Memory B cell (primary cell): ENCODE measurements at regions not wholly inside any gene's neighbourhood (a gene's known extent, or its start where the extent isn't known, plus 50 kb on each side); places are given as distances from the start of the nearest gene placed in this dataset.

Experiments
- ATAC-seq: fragments of 150-1000 bp; cut with Tn5 transposase; 2 replicates; pipeline ENCODE4 v1.10.0; 2021; ENCODE audit warnings: low read depth, mild to moderate bottlenecking, moderate library complexity
- DNase-seq, 2 donors: peaks; one replicate each; pipeline ENCODE4 v3.0.0; 2022; ENCODE audit warnings: low spot score in 2 of 2
- H3K27ac Mint-ChIP-seq: one replicate; pipeline ENCODE4 v1.8.0; 2022; ENCODE audit warnings: mild to moderate bottlenecking, moderate library complexity, mixed read lengths
- H3K27me3 Mint-ChIP-seq: one replicate; pipeline ENCODE4 v1.8.0; 2022; ENCODE audit warnings: mixed read lengths
- H3K36me3 Mint-ChIP-seq: one replicate; pipeline ENCODE4 v1.8.0; 2022; ENCODE audit warnings: mild to moderate bottlenecking, mixed read lengths
- H3K4me1 Mint-ChIP-seq: one replicate; pipeline ENCODE4 v1.8.0; 2022; ENCODE audit warnings: mixed read lengths
- H3K4me3 Mint-ChIP-seq: one replicate; pipeline ENCODE4 v1.8.0; 2022; ENCODE audit warnings: mild to moderate bottlenecking, moderate library complexity, mixed read lengths
- H3K9me3 Mint-ChIP-seq: one replicate; pipeline ENCODE4 v1.8.0; 2022; ENCODE audit warnings: mixed read lengths

GRCh38 chr4:108346818-108347210 lies 178.1 kb upstream of the LEF1 start:
- Mint-ChIP-seq H3K4me3 (no peak overlapping the region), H3K9me3 (no peaks in the 10 kb centered on the region), H3K27ac (no peak overlapping the region), H3K36me3 (no peaks in the 10 kb centered on the region), H3K4me1 (no peaks in the 10 kb centered on the region), H3K27me3 (no peaks in the 10 kb centered on the region)
- DNase-seq, result no peak
- no peak for ATAC-seq

- Mint-ChIP-seq H3K27me3 (no peaks in the 10 kb centered on the region), H3K9me3 (no peaks in the 10 kb centered on the region), H3K4me1 (no peaks in the 10 kb centered on the region), H3K36me3 (no peaks in the 10 kb centered on the region), H3K4me3 (no peak overlapping the region), H3K27ac (no peak overlapping the region)
- ATAC-seq (no peak), DNase-seq (no peak)
Observed at GRCh38 chr4:108345862-108346817, 177.4 kb upstream of the LEF1 start.

- Mint-ChIP-seq H3K36me3 (no peaks in the 10 kb centered on the region), H3K27ac (no peak overlapping the region), H3K27me3 (peaks cover 2% of the 10 kb centered on the region), H3K4me3 (no peak overlapping the region), H3K4me1 (no peaks in the 10 kb centered on the region), H3K9me3 (no peaks in the 10 kb centered on the region)
- no peak for DNase-seq
- no peak for ATAC-seq
Observed at GRCh38 chr4:108342325-108342970, 173.7 kb upstream of the LEF1 start.

- Mint-ChIP-seq H3K4me1 (no peaks in the 10 kb centered on the region), H3K4me3 (no peak overlapping the region), H3K27ac (no peak overlapping the region), H3K36me3 (no peaks in the 10 kb centered on the region), H3K9me3 (no peaks in the 10 kb centered on the region), H3K27me3 (peaks cover 9% of the 10 kb centered on the region)
- ATAC-seq, result no peak
- DNase-seq, result no peak
Observed at GRCh38 chr4:108337923-108338322, 169.2 kb upstream of the LEF1 start.

GRCh38 chr4:108336076-108336475 lies 167.3 kb upstream of the LEF1 start:
- no peak for DNase-seq
- H3K27me3 Mint-ChIP-seq, result peaks cover 12% of the 10 kb centered on the region
- no peak overlapping the region for H3K27ac Mint-ChIP-seq
- H3K4me3 Mint-ChIP-seq, result no peak overlapping the region
- no peaks in the 10 kb centered on the region for H3K9me3 Mint-ChIP-seq
- no peaks in the 10 kb centered on the region for H3K4me1 Mint-ChIP-seq
- H3K36me3 Mint-ChIP-seq, result no peaks in the 10 kb centered on the region
- no peak for ATAC-seq

GRCh38 chr4:108335081-108335480 lies 166.3 kb upstream of the LEF1 start:
- H3K4me1 Mint-ChIP-seq, result no peaks in the 10 kb centered on the region
- no peak overlapping the region for H3K27ac Mint-ChIP-seq
- H3K36me3 Mint-ChIP-seq, result no peaks in the 10 kb centered on the region
- H3K4me3 Mint-ChIP-seq, result no peak overlapping the region
- DNase-seq (no peak), ATAC-seq (no peak)
- H3K9me3 Mint-ChIP-seq, result no peaks in the 10 kb centered on the region
- H3K27me3 Mint-ChIP-seq, result peaks cover 10% of the 10 kb centered on the region

GRCh38 chr4:108334031-108334430 lies 165.3 kb upstream of the LEF1 start:
- Mint-ChIP-seq H3K4me1 (no peaks in the 10 kb centered on the region), H3K4me3 (no peak overlapping the region), H3K36me3 (no peaks in the 10 kb centered on the region), H3K27me3 (peaks cover 10% of the 10 kb centered on the region), H3K27ac (no peak overlapping the region), H3K9me3 (no peaks in the 10 kb centered on the region)
- DNase-seq, result no peak
- no peak for ATAC-seq

GRCh38 chr4:108333353-108333942 lies 164.7 kb upstream of the LEF1 start:
- Mint-ChIP-seq H3K36me3 (no peaks in the 10 kb centered on the region), H3K27ac (no peak overlapping the region), H3K4me1 (peaks cover under 1% of the 10 kb centered on the region), H3K27me3 (peaks cover 10% of the 10 kb centered on the region), H3K4me3 (no peak overlapping the region), H3K9me3 (peaks cover under 1% of the 10 kb centered on the region)
- DNase-seq (no peak), ATAC-seq (no peak)

GRCh38 chr4:108331905-108332632 lies 163.3 kb upstream of the LEF1 start:
- ATAC-seq (no peak), DNase-seq (no peak)
- Mint-ChIP-seq H3K27ac (no peak overlapping the region), H3K27me3 (peaks cover 10% of the 10 kb centered on the region), H3K9me3 (peaks cover 2% of the 10 kb centered on the region), H3K4me1 (peaks cover 3% of the 10 kb centered on the region), H3K4me3 (no peak overlapping the region), H3K36me3 (no peaks in the 10 kb centered on the region)

- no peak overlapping the region for H3K27ac Mint-ChIP-seq
- H3K9me3 Mint-ChIP-seq, result peaks cover 2% of the 10 kb centered on the region
- ATAC-seq (no peak), DNase-seq (no peak)
- H3K36me3 Mint-ChIP-seq, result no peaks in the 10 kb centered on the region
- H3K4me3 Mint-ChIP-seq, result no peak overlapping the region
- H3K4me1 Mint-ChIP-seq, result peaks cover 3% of the 10 kb centered on the region
- peaks cover 6% of the 10 kb centered on the region for H3K27me3 Mint-ChIP-seq
Observed at GRCh38 chr4:108328383-108328732, 159.6 kb upstream of the LEF1 start.

GRCh38 chr4:108327642-108328382 lies 159.1 kb upstream of the LEF1 start:
- Mint-ChIP-seq H3K4me1 (peaks cover 3% of the 10 kb centered on the region), H3K9me3 (peaks cover 2% of the 10 kb centered on the region), H3K27ac (no peak overlapping the region), H3K4me3 (no peak overlapping the region), H3K36me3 (no peaks in the 10 kb centered on the region), H3K27me3 (peaks cover 2% of the 10 kb centered on the region)
- ATAC-seq (no peak), DNase-seq (no peak)

GRCh38 chr4:108325561-108325960 lies 156.8 kb upstream of the LEF1 start:
- ATAC-seq (no peak), DNase-seq (no peak)
- Mint-ChIP-seq H3K4me3 (no peak overlapping the region), H3K4me1 (peaks cover 3% of the 10 kb centered on the region), H3K27me3 (peaks cover 8% of the 10 kb centered on the region), H3K36me3 (no peaks in the 10 kb centered on the region), H3K9me3 (peaks cover 5% of the 10 kb centered on the region), H3K27ac (no peak overlapping the region)

- H3K27me3 Mint-ChIP-seq, result peaks cover 8% of the 10 kb centered on the region
- no peak for DNase-seq
- H3K27ac Mint-ChIP-seq, result no peak overlapping the region
- no peak for ATAC-seq
- no peak overlapping the region for H3K4me3 Mint-ChIP-seq
- peaks cover 3% of the 10 kb centered on the region for H3K4me1 Mint-ChIP-seq
- no peaks in the 10 kb centered on the region for H3K36me3 Mint-ChIP-seq
- peaks cover 5% of the 10 kb centered on the region for H3K9me3 Mint-ChIP-seq
Observed at GRCh38 chr4:108324450-108324849, 155.7 kb upstream of the LEF1 start.
